GM18499 (cell line): ENCODE measurements at regions not wholly inside any gene's neighbourhood (a gene's known extent, or its start where the extent isn't known, plus 50 kb on each side); places are given as distances from the start of the nearest gene placed in this dataset.
"Not testable (repeated sequence)": the region's sequence is repeated elsewhere in the genome, so short reads cannot be mapped to it uniquely, and the experiment has no call there.

ENCODE experiments used
- ATAC-seq: cut with Tn5 transposase; IDR thresholded peaks from one replicate; pipeline ENCODE4 v1.9.1; 2021; ENCODE audit warnings: moderate number of reproducible peaks; ENCODE audit not compliant: insufficient read depth, unreplicated experiment

DNA sequence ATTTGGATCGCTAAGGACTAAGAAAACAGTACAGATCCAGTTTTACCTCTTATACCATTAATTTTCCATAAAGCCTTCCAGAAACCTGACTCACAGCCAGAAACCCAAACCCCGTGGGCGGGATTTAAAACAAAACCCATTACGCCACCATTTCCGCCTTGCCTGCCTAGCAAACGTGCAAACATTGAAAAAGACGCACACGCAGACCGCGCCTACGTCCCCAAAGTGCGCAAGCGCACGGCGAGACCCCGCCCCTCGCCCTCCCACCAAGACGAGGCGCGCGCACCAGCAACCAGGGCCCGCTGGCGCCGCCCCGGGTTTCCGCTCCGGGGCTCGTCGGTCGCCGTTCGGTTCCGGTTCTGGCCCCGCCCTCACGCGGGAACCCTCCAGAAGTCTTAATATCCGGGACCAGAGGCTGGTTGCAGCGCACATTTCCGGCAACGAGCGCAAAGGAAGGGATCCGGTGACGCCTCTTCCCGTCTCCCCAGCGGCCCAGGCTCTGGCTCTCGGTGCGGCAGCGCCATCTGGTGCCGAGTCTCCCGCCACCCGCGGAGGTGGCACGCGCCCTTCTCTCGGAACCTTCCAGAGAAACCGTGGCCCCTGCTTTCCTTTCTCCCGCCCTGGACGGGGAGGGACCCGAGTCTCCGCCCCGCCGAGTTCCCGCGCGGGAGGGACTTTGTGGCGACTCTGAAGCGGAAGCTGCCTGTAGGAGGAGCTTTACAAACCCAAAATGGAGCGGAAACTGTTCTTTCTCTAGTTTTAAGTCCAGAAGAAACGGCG lies 256.9 kb upstream of the STARD13 start:
- peak; percentile 72 for ATAC-seq

DNA sequence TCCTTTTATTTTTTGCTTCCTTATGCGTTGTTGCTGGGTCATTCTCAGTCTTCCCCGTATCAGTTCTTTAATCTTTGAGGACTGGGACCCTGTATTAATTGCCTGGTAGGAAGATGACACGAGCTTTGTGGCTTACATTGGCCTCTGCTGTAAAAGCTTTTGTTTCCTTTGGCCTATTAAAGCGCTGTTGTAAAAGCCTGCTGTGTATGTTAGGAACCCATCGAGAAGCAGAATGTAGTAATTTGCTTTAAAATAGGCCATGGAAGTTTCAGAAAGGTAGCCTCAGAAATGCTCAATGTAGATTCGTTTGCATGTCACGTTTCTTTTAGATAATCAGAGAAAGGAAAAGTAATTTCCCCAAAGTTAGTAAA lies 257.5 kb upstream of the STARD13 start:
- no peak for ATAC-seq

DNA sequence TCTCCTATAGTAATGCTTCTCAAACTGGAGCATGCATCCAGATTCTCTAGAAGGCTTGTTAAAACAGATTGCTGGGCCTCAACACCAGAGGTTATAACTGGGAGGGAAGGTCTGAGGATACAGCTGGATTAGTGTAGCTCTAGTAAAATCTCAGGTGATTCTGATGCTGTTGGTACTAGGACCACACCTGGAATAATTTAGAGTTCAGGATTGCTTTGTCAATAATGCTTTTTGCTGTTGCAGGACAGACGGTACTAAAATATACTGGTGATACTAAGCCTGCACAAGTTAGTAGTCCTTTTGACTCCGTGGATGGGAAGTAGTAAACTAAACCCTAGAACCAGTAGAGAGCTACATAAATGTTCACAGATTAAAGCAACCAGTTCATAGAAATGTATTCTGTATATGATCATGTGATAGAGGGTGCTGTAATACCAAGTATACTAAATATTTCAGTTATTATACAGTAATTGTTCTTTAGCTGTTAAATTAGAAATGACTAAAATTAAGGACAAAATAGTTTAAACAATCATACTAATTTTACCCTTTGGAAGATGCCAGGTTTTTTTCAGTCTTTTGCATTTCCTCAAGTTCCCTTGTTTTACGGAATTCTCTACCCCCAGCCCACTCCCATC lies 258.2 kb upstream of the STARD13 start:
- no peak for ATAC-seq

- ATAC-seq = no peak
Observed at GRCh38 chr13:33544308-33544707, 258.8 kb upstream of the STARD13 start.

- ATAC-seq = no peak
Observed at GRCh38 chr13:33545492-33545891, 259.9 kb upstream of the STARD13 start.

DNA sequence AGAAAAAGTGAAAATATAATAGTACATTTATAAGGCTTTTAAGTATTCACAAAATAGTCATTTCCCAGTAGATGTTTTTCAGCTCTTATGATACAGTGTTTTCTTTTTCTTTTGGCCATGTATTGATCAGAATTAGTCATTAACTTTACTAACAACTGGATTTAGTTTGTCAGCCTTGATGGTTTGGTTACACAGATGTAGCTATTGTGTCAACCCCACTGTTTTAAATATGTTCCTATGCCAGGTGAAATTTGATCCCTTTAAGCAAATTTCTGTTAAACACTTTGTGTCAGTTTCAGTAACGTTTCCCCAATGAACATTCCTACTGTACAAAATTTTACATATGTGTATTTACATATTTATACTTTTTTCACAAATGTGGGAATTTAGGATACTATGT lies 261.5 kb upstream of the STARD13 start:
- ATAC-seq = no peak

- no peak for ATAC-seq
Observed at GRCh38 chr13:33548069-33548468, 262.5 kb upstream of the STARD13 start.

- ATAC-seq = no peak
Observed at GRCh38 chr13:33550276-33550675, 264.7 kb upstream of the STARD13 start.

DNA sequence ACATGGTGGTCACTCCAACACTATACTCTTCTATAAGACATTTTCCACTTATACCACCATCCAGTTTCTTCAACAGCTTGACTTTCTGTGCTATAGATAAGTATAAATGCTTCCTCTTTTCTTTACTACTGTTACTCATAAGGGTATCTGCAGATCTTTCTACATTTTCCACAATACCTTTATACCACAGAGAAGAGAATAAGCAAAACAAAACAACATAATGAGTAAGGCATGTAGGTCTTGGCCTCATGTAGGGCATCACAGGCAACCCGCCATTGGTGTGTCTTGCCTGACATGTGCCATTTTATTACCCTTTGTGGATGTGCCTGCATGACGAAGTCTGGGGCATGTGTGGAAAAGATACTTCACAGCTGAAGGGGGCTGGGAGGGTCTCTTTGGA lies 265.3 kb upstream of the STARD13 start:
- ATAC-seq = peak; percentile 55

- ATAC-seq = peak; percentile 56
Observed at GRCh38 chr13:33554919-33555791, 262.8 kb upstream of the RFC3 start.

- no peak for ATAC-seq
Observed at GRCh38 chr13:33556828-33557227, 261.1 kb upstream of the RFC3 start.

GRCh38 chr13:33560726-33561125 lies 257.2 kb upstream of the RFC3 start:
- no peak for ATAC-seq

- ATAC-seq = no peak
Observed at GRCh38 chr13:33561627-33562026, 256.3 kb upstream of the RFC3 start.

GRCh38 chr13:33571618-33572017 lies 246.3 kb upstream of the RFC3 start:
- no peak for ATAC-seq

- not testable (repeated sequence) for ATAC-seq
Observed at GRCh38 chr13:33572322-33572721, 245.6 kb upstream of the RFC3 start.

DNA sequence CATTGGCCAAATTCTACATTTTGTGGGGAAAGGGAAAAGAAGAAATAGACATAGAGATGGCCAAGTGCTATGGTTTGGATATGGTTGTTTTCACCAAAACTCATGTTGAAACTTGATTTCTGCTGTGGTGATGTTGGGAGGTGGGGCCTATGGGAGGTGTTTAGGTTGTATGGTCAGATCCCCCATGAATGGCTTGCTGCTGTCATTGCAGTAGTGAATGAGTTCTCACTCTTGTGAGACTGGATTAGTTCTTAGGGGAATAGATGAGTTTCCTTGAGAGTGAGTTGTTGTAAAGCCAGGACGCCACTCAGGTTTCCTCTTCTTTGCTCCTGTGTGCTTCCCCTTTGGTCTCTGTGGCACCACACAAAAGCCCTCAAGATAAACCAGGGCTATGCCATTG lies 242.6 kb upstream of the RFC3 start:
- ATAC-seq = no peak

- ATAC-seq = no peak
Observed at GRCh38 chr13:33577007-33577406, 240.9 kb upstream of the RFC3 start.

DNA sequence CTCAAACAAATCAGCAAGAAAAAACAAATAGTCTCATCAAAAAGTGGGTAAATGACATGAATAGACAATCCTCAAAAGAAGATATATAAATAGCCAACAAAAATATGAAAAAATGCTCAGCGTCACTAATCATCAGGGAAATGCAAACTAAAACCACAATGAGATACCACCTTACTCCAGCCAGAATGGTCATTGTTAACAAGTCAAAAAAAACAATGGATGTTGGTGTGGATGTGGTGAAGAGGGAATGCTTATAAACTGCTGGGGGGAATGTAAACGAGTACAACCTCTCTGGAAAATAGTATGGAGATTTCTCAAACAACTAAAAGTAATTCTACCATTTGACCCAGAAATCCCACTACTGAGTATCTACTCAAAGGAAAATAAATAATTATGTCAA lies 239.2 kb upstream of the RFC3 start:
- no peak for ATAC-seq

GRCh38 chr13:33582121-33582520 lies 235.8 kb upstream of the RFC3 start:
- no peak for ATAC-seq

- ATAC-seq = no peak
Observed at GRCh38 chr13:33583398-33583797, 234.6 kb upstream of the RFC3 start.

DNA sequence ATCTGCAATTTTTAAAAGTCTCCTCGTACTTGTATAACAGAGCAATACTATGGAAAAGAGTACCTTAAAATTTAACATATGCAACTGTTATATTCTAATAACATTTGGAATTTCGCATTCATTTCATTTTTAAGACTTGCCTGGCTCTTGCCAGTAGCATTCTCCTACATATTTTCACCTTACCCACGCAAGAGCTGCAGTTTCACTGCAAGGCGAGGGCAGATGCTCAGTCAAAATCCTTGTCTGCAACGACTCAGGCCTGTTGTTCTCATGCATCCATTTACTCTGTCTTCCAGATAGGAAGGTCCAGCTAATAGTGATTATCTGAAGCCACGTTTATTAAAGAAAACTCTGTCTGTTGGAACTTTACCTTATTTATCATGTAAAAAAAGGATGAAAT lies 227.0 kb upstream of the RFC3 start:
- ATAC-seq = no peak
